SK-N-DZ (cell line): ENCODE measurements at regions not wholly inside any gene's neighbourhood (a gene's known extent, or its start where the extent isn't known, plus 50 kb on each side); places are given as distances from the start of the nearest gene placed in this dataset.
"Not testable (repeated sequence)": the region's sequence is repeated elsewhere in the genome, so short reads cannot be mapped to it uniquely, and the experiment has no call there.

Experiments used
- DNase-seq: peaks from one replicate; pipeline ENCODE4 v3.0.0-alpha.2; 2015; ENCODE audit warnings: low spot score

- DNase-seq, result no peak
Observed at GRCh38 chr10:78410046-78410965, 376.6 kb downstream of the RPS24 start.

DNA sequence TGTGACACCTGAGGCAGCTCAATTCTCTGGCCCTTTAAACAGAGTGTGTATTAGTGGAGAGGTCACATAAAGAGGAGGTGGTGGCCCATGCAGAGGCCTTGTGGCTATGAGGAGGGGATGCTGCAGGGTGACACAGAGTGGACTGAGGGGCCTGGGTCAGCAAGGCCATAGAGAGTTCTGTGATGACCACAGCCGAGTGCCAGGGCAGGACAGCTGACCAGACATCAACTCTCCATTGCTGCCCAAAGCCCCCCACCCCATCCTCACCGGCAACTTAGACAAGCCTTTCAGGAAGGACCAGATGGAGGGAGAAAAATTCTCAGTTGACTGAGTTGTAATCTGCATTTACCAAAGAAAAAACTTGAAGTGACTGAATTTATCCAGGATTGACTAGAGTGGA lies 378.1 kb downstream of the RPS24 start:
- DNase-seq, result no peak

DNA sequence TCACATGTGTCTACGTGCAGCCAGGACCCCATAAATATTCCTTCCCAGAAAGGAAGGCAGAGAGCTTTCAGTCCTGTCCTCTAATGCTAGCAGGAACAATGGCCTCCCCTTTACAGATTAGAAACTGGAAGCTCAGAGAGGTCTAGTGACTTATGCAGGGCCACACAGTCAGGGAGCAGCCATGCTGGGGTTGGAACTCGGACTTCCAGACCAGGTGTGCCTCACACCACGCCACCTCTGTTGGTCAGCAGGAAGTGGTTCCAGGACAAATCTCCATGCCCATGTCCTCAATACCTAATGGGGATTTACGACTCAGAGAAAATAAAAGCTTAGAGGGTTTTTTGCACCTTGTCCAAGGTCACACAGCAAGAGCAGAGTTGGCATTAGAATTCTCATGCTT lies 378.9 kb downstream of the RPS24 start:
- no peak for DNase-seq

DNA sequence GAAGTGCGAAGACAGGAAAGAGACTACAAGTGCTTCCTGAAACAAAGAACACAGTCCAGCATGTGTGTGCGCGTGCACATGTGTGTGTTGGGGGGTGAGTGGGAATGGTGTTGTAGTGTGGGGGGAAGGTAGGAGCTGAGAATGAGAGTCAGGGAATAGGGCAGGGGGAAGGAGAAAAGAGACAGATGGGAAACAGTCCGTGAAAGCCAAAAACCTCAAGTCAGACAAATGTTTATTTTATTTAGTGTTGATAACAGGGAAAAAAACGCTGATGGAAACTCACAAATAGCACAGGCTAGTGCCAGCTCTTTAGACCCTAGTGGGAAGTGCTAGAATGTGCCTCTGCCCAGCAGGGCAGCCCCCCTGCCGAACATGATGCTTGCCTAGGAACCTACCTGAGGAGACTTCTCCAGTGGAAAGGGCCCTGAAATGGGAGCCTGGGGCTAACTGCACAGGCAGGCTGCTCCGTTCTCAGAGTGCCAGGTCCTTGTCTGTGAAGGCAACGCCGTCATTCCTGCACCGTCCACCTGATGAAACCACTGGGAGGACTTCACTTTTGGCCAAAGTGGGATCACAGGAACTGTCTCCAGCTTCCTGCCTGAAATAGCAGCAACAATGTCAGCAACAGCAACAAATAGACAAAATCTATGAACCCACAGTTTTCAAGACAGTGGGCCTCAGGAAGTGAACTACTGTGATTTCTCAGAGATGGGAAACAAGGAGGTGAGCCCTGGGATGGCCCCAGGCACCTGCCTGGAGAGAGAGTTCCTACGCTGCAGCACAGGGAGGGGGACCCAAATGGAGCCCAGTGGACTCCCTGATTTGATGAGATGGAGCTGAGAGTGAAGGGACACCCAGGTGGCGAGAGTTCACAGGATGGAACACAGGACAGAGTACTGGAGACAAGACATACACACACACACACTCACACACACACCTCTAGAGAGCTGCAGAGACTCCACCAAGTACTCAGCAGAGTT lies 379.7 kb downstream of the RPS24 start:
- no peak for DNase-seq

DNA sequence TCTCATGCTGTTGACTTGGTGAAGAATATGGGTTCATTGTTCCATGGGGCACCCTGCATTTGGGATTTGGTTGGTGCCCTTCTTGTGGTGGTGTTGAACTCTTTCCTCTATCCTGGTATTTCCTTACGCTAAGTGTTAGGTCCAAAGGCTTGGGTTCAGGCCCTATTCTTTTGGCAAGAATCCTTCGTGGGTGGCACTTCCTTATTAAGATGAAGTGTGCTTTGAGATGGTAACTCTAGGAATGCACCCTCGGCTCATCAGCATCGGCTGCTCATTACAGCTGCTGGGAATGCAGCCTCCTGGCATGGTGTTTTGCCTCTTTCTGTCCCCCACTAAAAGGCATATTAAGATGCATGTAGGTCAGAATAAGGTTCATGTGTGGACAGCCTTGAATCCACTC lies 380.7 kb downstream of the RPS24 start:
- DNase-seq, result no peak

DNA sequence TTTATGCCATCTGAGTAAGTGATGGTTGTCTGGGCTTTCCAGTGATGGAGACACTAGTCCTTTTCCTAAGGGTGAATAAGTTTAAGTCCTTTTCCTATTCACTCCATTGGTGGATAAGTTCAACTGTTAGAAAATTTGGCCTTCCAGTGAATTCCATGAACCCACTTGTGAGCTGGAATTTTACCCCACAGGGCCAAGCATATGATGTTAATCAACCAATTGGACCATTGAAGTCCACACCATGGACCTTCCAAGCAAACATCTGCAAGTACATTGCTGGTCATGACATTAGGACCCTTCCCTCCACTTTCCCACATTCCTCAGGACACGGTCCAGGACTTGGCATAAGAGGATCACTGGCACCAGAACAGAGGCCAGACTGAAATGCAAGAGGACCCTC lies 381.4 kb downstream of the RPS24 start:
- DNase-seq, result no peak

DNA sequence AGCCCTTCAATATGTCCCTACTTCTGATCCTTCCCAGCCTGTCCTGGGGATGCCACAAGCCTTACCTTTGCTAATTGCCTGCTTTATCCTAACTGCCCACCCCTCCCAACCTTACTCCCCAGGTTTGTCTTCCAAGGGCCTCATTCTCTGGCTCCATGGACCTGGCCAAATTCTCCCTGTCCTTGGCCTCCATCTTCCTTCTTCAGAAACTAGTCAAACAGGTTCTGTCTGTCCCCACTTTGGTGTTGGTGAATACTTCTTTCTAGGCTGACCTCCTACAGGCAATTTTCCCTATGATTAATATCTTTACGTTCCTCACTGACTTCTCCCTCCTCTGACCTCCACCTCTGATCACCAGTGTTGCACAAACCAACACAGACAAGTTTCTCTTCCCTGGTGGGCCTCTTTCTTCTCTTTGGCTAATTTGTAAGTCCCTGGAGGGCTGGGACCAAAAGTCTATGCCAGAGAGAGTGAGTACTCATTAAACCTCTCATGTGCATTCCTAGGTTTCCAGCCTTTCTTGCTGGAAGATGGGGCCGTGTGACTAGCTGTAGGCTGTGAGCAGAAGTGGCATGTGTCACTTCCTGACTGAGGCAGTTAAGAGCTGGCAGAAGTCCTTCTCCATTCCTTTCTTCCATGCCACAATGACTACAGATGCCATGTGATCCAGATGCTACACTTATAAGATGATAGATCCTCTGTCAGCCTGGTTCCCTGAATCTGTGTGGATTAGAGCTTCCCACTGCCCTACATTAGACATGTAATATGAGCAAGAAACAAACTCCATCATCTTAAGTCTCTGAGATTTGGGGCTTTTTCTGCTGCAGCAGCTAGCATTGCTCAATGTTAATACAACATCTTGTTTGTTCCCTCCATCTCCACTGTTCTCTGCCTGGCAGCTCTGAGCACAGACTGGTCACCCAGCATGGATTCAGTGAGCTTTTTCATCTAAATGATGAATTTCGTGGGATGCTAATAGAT lies 382.7 kb downstream of the RPS24 start:
- no peak for DNase-seq

GRCh38 chr10:78417425-78418370 lies 384.0 kb downstream of the RPS24 start:
- DNase-seq, result no peak

GRCh38 chr10:78419481-78420265 lies 386.0 kb downstream of the RPS24 start:
- DNase-seq, result no peak

DNA sequence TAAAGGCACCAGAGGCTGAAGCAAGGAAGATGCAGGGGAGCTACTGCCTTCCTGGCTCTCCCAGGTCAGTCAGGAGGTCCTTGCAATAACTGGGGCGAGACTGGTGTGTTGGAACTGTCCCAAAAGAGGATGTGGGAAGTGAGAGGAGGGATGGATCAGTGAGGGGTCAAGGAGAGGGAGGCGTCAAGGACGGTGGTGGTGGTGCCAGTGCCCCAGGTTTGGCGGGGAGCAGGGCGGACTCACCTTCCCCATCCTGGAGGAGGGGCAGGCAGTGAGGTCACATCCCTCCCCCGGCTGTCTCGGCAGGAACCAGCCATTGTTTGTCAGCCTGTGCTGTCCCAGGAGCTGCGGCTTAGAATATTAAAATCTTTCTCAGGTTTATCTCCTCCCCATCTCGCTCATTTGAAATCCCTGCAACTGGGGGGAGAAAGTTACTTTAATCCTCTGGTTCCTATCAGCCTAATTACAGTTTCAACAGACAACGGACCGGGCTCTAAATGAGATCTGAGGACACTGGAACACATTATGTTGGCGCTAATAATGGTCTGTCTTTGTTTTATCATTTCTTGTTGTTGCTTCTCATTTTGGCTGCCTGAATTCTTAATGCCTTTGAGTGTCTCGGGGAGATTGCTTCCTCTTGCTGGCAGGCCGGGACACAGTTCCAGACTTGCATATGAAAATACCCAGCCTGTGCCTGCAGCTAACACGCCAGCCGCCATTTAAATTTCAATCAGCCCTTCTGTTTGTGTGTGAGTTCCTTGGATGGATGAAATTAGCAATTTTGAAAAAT lies 387.5 kb downstream of the RPS24 start:
- DNase-seq, result peak; percentile 62

GRCh38 chr10:78424050-78424449 lies 390.4 kb downstream of the RPS24 start:
- not testable (repeated sequence) for DNase-seq

- no peak for DNase-seq
Observed at GRCh38 chr10:78424723-78425122, 391.1 kb downstream of the RPS24 start.

DNA sequence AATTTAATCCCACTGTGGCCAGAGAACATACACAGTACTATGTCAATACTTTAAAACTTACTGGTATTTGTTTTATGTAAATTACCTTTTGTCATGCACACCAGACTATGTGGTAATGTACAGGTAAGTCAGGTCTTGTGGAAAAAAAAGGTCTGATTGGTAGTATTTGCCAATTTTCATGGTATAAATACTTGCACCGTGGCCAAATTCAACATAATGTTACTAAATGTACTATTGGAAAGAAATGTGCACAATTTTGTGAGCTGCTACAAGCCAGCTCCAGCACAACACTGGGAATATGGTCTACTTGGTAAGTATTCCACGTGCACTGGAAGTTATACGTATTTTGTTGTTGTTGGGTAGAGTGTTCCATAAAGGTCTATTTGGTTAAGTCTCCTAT lies 392.5 kb downstream of the RPS24 start:
- DNase-seq, result no peak

- no peak for DNase-seq
Observed at GRCh38 chr10:78427497-78428031, 393.9 kb downstream of the RPS24 start.

- DNase-seq, result no peak
Observed at GRCh38 chr10:78428579-78428978, 394.9 kb downstream of the RPS24 start.

DNA sequence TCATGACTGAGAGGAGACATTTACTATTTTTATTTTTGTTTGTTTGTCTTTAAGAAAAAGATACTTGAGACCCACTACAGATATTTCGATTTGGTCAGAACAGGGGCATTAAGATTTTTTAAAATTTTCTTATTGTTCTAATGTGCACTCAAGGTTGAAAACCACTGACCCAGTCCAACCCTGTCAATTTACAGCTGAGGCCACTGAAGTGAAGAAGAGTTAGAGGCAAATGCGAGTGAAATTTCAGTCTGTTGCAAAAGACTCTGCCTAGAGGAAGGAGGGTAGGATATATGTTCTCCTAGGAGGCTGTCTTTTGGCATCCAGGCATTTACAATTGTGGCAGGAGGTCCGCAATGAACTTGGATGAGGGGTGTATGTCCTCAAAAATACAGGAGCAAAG lies 396.3 kb downstream of the RPS24 start:
- no peak for DNase-seq

GRCh38 chr10:78432583-78432982 lies 398.9 kb downstream of the RPS24 start:
- no peak for DNase-seq

DNA sequence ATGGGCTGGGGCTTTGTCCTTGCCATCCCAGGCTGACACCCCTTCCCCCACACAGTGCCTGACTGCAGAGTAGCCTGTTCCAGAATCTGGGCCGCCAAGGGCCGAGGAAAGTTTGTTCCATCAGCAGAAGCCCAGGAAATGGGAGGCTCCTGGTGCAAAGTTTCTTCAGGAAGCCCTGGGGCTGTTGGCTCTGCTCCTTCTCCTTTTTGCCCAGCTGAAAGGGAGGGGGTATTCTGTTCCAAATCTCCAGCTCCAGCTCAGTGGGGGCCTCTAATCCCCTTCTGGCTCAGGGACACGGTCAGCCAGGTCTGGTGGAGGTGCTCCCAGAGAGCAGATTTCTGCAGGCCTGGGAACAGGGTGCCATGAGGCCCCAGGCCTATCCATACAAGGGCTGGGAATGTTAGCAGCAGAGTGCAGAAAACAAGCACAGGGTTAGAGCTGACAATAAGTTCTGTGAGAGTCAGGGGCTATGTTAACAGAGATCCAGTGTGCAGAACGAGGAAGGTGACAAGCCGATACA lies 399.5 kb downstream of the RPS24 start:
- no peak for DNase-seq
